Hepatocyte (in vitro differentiated cells): ENCODE measurements at regions not wholly inside any gene's neighbourhood (a gene's known extent, or its start where the extent isn't known, plus 50 kb on each side); places are given as distances from the start of the nearest gene placed in this dataset.
"Not testable (repeated sequence)": the region's sequence is repeated elsewhere in the genome, so short reads cannot be mapped to it uniquely, and the experiment has no call there.

Experiments used
- DNase-seq: peaks from one replicate; pipeline ENCODE4 v3.0.0-alpha.2; 2016; ENCODE audit warnings: low spot score
- H2AFZ ChIP-seq: fragments of 200-600 bp; sonication (generic); 2 replicates; pipeline ENCODE4 v1.6.0; 2016; ENCODE audit warnings: antibody characterized with exemption, mild to moderate bottlenecking
- H3K27ac ChIP-seq: fragments of 200-600 bp; sonication (generic); 2 replicates; pipeline ENCODE4 v1.5.1; 2016; ENCODE audit warnings: mild to moderate bottlenecking
- H3K27me3 ChIP-seq: fragments of 200-600 bp; sonication (generic); 2 replicates; pipeline ENCODE4 v1.6.1; 2016
- H3K36me3 ChIP-seq: fragments of 200-600 bp; sonication (generic); replicated peaks from 2 replicates; pipeline ENCODE4 v1.5.1; 2016; ENCODE audit warnings: low read depth; ENCODE audit not compliant: insufficient read depth
- H3K4me1 ChIP-seq: fragments of 200-600 bp; sonication (generic); 2 replicates; pipeline ENCODE4 v1.5.1; 2016; ENCODE audit warnings: mild to moderate bottlenecking, moderate library complexity; ENCODE audit not compliant: insufficient read depth
- H3K4me2 ChIP-seq: fragments of 200-600 bp; sonication (generic); 2 replicates; pipeline ENCODE4 v1.6.0; 2016
- H3K4me3 ChIP-seq: fragments of 200-600 bp; sonication (generic); 2 replicates; pipeline ENCODE4 v1.5.1; 2016; ENCODE audit warnings: mild to moderate bottlenecking
- H3K79me2 ChIP-seq: fragments of 200-600 bp; sonication (generic); 2 replicates; pipeline ENCODE4 v1.6.0; 2017; ENCODE audit warnings: mild to moderate bottlenecking
- H3K9me2 ChIP-seq: fragments of 200-600 bp; sonication (generic); replicated peaks from 2 replicates; pipeline ENCODE4 v1.6.0; 2017; ENCODE audit warnings: mild to moderate bottlenecking; ENCODE audit not compliant: insufficient read depth
- H3K9me3 ChIP-seq: fragments of 200-600 bp; sonication (generic); 2 replicates; pipeline ENCODE4 v1.5.1; 2016; ENCODE audit warnings: low read depth, mild to moderate bottlenecking
- H4K20me1 ChIP-seq: fragments of 200-600 bp; sonication (generic); 2 replicates; pipeline ENCODE4 v1.6.0; 2016; ENCODE audit warnings: mild to moderate bottlenecking; ENCODE audit not compliant: insufficient read depth, poor library complexity, severe bottlenecking
- EZH2 ChIP-seq: fragments of 200-600 bp; sonication (generic); IDR thresholded peaks from 2 replicates; pipeline ENCODE4 v1.6.1; 2016; ENCODE audit warnings: antibody characterized with exemption, mild to moderate bottlenecking, borderline replicate concordance
- EZH2phosphoT487 ChIP-seq: fragments of 200-600 bp; sonication (generic); IDR thresholded peaks from one replicate; pipeline ENCODE4 v1.6.1; 2018; ENCODE audit warnings: antibody characterized with exemption, mild to moderate bottlenecking, low read depth, moderate library complexity; ENCODE audit not compliant: unreplicated experiment, severe bottlenecking
- WGBS: methylation state at CpG from one replicate; pipeline ENCODE4 v1.1.6; 2016; ENCODE audit warnings: low lambda C conversion rate; ENCODE audit errors: missing lambda C conversion rate; 5-methylcytosine and 5-hydroxymethylcytosine counted together
- TF ChIP-seq, protein P1 (sequence below): fragments of 200-600 bp; sonication (generic); IDR thresholded peaks from 2 replicates; pipeline ENCODE4 v1.5.1; 2016; ENCODE audit warnings: antibody characterized with exemption, mild to moderate bottlenecking; ENCODE audit not compliant: poor library complexity

DNA sequence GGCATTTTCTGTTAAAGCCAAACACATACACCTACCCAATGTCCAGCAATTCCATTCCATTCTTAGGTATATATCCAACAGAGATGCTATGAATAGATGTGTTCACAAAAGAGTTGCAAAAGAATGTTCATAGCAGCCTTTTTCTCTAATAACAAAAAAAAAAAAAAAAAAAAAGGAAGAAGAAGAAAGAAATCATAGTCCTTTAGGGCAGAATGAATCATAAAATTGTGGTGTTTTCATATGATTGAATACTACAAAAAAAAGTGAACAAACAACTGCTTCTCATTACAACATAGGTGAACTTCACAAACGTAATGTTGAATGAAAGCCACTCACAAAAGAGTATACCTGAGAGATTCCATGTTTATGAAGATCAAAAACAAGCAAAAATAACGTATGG is 66.8 kb upstream of the GRK3 start:
- DNase-seq, result no peak
- peaks cover 3% of the 10 kb centered on the region for H3K4me1 ChIP-seq
- no peaks in the 10 kb centered on the region for H3K79me2 ChIP-seq
- H3K9me3 ChIP-seq, result no peaks in the 10 kb centered on the region
- no peak overlapping the region for H3K27ac ChIP-seq
- H2AFZ ChIP-seq, result no peak overlapping the region
- WGBS, result 93% methylated on average over 2 of the region's 2 CpGs
- H3K4me2 ChIP-seq, result no peak overlapping the region
- no peaks in the 10 kb centered on the region for H3K27me3 ChIP-seq
- H3K9me2 ChIP-seq, result no peaks in the 10 kb centered on the region
- no peaks in the 10 kb centered on the region for H3K36me3 ChIP-seq
- TF ChIP-seq EZH2phosphoT487 (no peak), EZH2 (no peak)
- TF ChIP-seq, protein P1, sequence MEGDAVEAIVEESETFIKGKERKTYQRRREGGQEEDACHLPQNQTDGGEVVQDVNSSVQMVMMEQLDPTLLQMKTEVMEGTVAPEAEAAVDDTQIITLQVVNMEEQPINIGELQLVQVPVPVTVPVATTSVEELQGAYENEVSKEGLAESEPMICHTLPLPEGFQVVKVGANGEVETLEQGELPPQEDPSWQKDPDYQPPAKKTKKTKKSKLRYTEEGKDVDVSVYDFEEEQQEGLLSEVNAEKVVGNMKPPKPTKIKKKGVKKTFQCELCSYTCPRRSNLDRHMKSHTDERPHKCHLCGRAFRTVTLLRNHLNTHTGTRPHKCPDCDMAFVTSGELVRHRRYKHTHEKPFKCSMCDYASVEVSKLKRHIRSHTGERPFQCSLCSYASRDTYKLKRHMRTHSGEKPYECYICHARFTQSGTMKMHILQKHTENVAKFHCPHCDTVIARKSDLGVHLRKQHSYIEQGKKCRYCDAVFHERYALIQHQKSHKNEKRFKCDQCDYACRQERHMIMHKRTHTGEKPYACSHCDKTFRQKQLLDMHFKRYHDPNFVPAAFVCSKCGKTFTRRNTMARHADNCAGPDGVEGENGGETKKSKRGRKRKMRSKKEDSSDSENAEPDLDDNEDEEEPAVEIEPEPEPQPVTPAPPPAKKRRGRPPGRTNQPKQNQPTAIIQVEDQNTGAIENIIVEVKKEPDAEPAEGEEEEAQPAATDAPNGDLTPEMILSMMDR, result no peak
- no peaks in the 10 kb centered on the region for H4K20me1 ChIP-seq
- H3K4me3 ChIP-seq, result no peak overlapping the region

DNA sequence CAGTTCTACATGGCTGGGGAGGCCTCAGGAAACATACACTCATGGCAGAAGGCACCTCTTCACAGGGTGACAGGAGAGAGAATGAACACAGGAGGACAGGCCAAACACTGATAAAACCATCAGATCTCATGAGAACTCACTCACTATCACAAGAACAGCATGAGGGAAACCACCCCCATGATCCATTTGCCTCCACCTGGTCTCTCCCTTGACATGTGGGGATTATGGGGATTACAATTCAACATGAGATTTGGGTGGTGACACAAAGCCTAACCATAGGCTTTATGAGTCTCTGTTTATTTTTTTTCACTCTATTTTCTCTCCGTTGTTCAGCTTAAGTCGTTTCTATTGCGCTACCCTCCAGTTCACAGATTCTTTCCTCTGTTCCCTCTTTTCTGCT is 63.8 kb upstream of the GRK3 start:
- H3K4me3 ChIP-seq, result not testable (repeated sequence)

DNA sequence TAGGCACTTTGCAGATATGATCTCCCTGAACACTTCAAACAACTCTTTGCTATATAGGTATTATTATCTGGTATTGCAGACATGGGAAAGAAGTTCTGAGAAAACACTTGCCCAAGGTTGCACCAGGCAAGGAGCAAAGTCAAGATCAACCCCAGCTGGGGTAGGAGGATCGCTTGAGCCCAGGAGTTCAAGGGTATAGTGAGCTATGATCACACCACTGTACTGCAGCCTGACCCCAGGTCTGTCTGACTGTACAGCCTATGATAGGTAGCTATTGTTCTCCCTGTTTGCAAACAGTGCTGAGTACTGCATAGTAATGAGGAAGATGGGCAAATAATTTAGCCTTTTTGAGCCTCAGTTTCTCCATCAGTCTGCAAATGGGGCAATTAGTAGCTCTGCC is 60.5 kb upstream of the GRK3 start:
- H2AFZ ChIP-seq, H4K20me1 ChIP-seq, H3K4me3 ChIP-seq, H3K79me2 ChIP-seq, H3K4me2 ChIP-seq, H3K27me3 ChIP-seq, H3K36me3 ChIP-seq, H3K9me2 ChIP-seq, DNase-seq, H3K27ac ChIP-seq, H3K9me3 ChIP-seq, H3K4me1 ChIP-seq: not testable (repeated sequence)
- WGBS, result 80% methylated on average over 1 of the region's 1 CpG

More for the DNA sequence above, 63.8 kb upstream of the GRK3 start:
- WGBS, result 66% methylated on average over 3 of the region's 3 CpGs
- H4K20me1 ChIP-seq, H3K36me3 ChIP-seq, H3K4me1 ChIP-seq, H3K79me2 ChIP-seq, H3K27me3 ChIP-seq, H2AFZ ChIP-seq, DNase-seq, H3K9me3 ChIP-seq, H3K9me2 ChIP-seq, H3K27ac ChIP-seq, H3K4me2 ChIP-seq: not testable (repeated sequence)

DNA sequence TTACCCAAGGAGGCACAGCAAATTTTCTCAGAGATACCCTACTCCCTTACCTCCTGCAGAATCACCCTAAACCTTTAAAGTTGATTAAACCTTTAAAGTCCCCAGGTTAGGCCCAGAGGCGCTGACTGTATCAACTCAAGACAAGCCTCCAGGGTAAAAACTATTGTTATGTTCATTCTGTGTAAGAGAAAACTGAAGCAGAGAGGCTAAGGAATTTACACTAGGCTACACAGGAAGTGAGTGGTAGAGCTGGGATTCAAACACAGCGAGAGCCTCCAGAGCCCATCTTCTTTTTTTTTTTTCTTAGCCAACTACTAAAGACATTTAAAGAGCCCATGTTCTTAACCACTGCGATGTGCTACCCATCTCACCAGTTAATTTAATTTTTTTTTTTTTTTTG is 56.3 kb upstream of the GRK3 start:
- Histone ChIP-seq H3K9me3 (no peaks in the 10 kb centered on the region), H3K36me3 (no peaks in the 10 kb centered on the region), H3K4me1 (no peaks in the 10 kb centered on the region), H3K27me3 (no peaks in the 10 kb centered on the region), H4K20me1 (no peaks in the 10 kb centered on the region), H3K79me2 (no peaks in the 10 kb centered on the region), H3K27ac (no peak overlapping the region), H3K4me3 (no peak overlapping the region), H2AFZ (no peak overlapping the region), H3K9me2 (no peaks in the 10 kb centered on the region), H3K4me2 (no peak overlapping the region)
- 70% methylated on average over 3 of the region's 3 CpGs for WGBS
- TF ChIP-seq, protein P1, result no peak
- TF ChIP-seq EZH2 (no peak), EZH2phosphoT487 (no peak)
- no peak for DNase-seq

DNA sequence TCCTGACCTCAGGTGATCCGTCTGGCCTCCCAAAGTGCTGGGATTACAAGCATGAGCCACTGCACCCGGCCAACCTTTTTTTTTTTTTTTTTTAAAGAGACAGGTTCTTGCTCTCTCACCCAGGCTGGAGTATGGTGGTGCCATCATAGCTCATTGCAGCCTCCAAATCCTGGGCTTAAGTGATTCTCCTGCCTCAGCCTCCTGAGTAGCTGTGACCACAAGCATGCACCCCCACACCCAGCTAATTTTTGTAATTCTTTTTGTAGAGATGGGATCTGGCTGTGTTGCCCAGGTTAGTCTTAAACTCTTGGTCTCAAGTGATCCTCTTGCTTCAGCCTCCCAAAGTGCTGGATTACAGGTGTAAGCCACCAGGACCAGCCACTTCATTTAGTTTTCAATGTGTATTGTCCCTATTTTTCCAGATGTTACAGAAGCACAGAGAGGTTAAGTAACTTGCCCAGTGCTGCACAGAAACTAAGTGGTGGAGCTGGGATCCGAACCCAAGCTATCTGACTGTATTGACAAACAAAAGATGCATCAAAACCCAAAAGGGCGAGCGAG is 55.6 kb upstream of the GRK3 start:
- Histone ChIP-seq H3K79me2 (no peaks in the 10 kb centered on the region), H3K27ac (no peak overlapping the region), H3K4me3 (no peak overlapping the region), H3K9me3 (no peaks in the 10 kb centered on the region), H3K9me2 (no peaks in the 10 kb centered on the region), H4K20me1 (no peaks in the 10 kb centered on the region), H3K36me3 (no peaks in the 10 kb centered on the region), H2AFZ (no peak overlapping the region), H3K27me3 (no peaks in the 10 kb centered on the region), H3K4me1 (no peaks in the 10 kb centered on the region), H3K4me2 (no peak overlapping the region)
- no peak for DNase-seq
- 71% methylated on average over 5 of the region's 5 CpGs for WGBS
- TF ChIP-seq EZH2 (no peak), EZH2phosphoT487 (no peak)
- TF ChIP-seq, protein P1, result no peak
